ENCODE measurements at regions not wholly inside any gene's neighbourhood (a gene's known extent, or its start where the extent isn't known, plus 50 kb on each side); places are given as distances from the start of the nearest gene placed in this dataset.

DNA sequence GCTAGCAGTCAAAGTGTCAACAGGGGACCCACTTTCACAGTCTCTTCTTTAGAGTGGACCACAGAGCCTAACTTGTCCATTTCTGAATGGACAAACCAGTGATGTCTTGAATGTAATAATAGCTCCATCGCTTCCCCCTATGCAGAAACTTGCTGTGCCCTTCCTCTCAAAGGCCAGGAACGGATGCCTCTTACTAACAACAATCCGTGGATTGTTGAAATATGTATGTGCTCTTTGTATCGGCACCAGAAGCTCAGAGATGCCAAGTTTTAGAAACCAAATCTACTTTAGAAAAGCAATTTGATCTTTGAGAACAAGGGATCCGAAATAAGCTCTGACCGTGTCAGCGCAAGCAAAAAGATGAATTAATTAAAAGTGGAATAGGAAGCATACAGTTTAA, 259.5 kb upstream of the POU2AF2 start:
- TF ChIP-seq PRRX2 (CRISPR knock-in tag; IDR thresholded peaks at IDR 0.05), result no peak
- TF ChIP-seq CTCF (IDR thresholded peaks at IDR 0.05), result no peak
- no peak for TF ChIP-seq ARID4B (CRISPR knock-in tag; IDR thresholded peaks at IDR 0.05; ENCODE audit: borderline replicate concordance)
- TF ChIP-seq FOXP1 (CRISPR knock-in tag; IDR thresholded peaks at IDR 0.05; ENCODE audit: borderline replicate concordance), result no peak
- no peak for TF ChIP-seq CREB1 (CRISPR knock-in tag; IDR thresholded peaks at IDR 0.05)
